Ishikawa (cell line): ENCODE measurements at regions not wholly inside any gene's neighbourhood (a gene's known extent, or its start where the extent isn't known, plus 50 kb on each side); places are given as distances from the start of the nearest gene placed in this dataset.

Source experiments
- CEBPB ChIP-seq: IDR thresholded peaks from 2 replicates; pipeline ENCODE4 v1.6.1; 2012
- CREB1 ChIP-seq: IDR thresholded peaks from 2 replicates; pipeline ENCODE4 v1.6.1; 2012; ENCODE audit warnings: low read depth
- YY1 ChIP-seq: IDR thresholded peaks from 2 replicates; pipeline ENCODE4 v1.6.1; 2012; ENCODE audit warnings: low read depth
- TF ChIP-seq, protein P1 (sequence below): IDR thresholded peaks from 2 replicates; pipeline ENCODE4 v1.6.1; 2012; ENCODE audit warnings: low read depth, mild to moderate bottlenecking

DNA sequence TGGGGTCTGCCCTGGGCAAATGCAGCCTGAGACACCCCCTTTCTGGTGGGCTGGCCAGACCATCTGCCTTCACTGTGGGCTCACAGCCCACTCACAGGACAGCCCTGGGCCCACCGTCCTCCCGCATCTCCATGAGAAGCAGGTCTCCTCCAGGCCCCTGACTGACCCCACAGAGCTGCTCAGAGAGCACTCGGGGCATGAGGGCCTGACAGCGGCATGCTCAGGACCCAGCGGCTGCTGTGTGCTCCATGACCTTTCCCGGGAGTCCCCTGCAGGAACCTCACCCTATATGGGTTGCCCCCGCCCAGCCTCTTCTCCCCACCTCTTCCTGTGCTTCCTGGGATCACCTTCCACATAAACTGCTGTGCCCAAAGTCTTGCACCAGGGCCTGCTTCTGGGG, 162.4 kb upstream of the CST7 start:
- TF ChIP-seq CEBPB (no peak), YY1 (no peak), CREB1 (no peak)
- TF ChIP-seq, protein P1, sequence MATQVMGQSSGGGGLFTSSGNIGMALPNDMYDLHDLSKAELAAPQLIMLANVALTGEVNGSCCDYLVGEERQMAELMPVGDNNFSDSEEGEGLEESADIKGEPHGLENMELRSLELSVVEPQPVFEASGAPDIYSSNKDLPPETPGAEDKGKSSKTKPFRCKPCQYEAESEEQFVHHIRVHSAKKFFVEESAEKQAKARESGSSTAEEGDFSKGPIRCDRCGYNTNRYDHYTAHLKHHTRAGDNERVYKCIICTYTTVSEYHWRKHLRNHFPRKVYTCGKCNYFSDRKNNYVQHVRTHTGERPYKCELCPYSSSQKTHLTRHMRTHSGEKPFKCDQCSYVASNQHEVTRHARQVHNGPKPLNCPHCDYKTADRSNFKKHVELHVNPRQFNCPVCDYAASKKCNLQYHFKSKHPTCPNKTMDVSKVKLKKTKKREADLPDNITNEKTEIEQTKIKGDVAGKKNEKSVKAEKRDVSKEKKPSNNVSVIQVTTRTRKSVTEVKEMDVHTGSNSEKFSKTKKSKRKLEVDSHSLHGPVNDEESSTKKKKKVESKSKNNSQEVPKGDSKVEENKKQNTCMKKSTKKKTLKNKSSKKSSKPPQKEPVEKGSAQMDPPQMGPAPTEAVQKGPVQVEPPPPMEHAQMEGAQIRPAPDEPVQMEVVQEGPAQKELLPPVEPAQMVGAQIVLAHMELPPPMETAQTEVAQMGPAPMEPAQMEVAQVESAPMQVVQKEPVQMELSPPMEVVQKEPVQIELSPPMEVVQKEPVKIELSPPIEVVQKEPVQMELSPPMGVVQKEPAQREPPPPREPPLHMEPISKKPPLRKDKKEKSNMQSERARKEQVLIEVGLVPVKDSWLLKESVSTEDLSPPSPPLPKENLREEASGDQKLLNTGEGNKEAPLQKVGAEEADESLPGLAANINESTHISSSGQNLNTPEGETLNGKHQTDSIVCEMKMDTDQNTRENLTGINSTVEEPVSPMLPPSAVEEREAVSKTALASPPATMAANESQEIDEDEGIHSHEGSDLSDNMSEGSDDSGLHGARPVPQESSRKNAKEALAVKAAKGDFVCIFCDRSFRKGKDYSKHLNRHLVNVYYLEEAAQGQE: no peak
